ENCODE measurements at regions not wholly inside any gene's neighbourhood (a gene's known extent, or its start where the extent isn't known, plus 50 kb on each side); places are given as distances from the start of the nearest gene placed in this dataset.

DNA sequence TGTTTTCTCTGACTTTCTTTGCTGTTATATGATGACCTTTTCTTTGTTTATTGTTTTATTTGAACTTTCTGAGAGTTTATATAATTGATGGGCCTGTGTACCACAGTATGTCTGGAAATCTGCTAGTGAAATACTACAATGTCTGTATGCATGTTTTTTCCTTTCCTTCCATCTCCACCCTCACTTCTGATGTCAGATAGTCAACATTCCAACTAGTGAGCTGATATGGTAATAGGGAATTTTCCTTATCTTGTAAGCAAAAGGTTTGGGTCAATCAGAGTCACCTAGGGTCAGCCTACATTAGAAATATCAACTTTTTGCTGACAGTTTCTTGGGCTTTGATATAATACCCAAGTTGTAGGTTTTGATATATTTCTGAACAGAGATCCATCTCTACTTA is 103.2 kb downstream of the MAT2B start (continued):
- no peak for TF ChIP-seq SOX5 (CRISPR knock-in tag; IDR thresholded peaks at IDR 0.05; ENCODE audit: borderline replicate concordance)
- TF ChIP-seq HMGA1 (CRISPR knock-in tag; conservative IDR thresholded peaks at IDR 0.05): no peak
- TF ChIP-seq, protein P1, sequence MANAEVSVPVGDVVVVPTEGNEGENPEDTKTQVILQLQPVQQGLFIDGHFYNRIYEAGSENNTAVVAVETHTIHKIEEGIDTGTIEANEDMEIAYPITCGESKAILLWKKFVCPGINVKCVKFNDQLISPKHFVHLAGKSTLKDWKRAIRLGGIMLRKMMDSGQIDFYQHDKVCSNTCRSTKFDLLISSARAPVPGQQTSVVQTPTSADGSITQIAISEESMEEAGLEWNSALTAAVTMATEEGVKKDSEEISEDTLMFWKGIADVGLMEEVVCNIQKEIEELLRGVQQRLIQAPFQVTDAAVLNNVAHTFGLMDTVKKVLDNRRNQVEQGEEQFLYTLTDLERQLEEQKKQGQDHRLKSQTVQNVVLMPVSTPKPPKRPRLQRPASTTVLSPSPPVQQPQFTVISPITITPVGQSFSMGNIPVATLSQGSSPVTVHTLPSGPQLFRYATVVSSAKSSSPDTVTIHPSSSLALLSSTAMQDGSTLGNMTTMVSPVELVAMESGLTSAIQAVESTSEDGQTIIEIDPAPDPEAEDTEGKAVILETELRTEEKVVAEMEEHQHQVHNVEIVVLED (CRISPR knock-in tag; IDR thresholded peaks at IDR 0.05; ENCODE audit: borderline replicate concordance): no peak
- TF ChIP-seq, protein P2, sequence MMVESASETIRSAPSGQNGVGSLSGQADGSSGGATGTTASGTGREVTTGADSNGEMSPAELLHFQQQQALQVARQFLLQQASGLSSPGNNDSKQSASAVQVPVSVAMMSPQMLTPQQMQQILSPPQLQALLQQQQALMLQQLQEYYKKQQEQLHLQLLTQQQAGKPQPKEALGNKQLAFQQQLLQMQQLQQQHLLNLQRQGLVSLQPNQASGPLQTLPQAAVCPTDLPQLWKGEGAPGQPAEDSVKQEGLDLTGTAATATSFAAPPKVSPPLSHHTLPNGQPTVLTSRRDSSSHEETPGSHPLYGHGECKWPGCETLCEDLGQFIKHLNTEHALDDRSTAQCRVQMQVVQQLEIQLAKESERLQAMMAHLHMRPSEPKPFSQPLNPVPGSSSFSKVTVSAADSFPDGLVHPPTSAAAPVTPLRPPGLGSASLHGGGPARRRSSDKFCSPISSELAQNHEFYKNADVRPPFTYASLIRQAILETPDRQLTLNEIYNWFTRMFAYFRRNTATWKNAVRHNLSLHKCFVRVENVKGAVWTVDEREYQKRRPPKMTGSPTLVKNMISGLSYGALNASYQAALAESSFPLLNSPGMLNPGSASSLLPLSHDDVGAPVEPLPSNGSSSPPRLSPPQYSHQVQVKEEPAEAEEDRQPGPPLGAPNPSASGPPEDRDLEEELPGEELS (CRISPR knock-in tag; IDR thresholded peaks at IDR 0.05): no peak
- no peak for TF ChIP-seq CEBPB (IDR thresholded peaks at IDR 0.05; ENCODE audit: borderline replicate concordance, low read depth, low read length)
- TF ChIP-seq JUNB (CRISPR knock-in tag; IDR thresholded peaks at IDR 0.05; ENCODE audit: borderline replicate concordance): no peak
- TF ChIP-seq, protein P3, sequence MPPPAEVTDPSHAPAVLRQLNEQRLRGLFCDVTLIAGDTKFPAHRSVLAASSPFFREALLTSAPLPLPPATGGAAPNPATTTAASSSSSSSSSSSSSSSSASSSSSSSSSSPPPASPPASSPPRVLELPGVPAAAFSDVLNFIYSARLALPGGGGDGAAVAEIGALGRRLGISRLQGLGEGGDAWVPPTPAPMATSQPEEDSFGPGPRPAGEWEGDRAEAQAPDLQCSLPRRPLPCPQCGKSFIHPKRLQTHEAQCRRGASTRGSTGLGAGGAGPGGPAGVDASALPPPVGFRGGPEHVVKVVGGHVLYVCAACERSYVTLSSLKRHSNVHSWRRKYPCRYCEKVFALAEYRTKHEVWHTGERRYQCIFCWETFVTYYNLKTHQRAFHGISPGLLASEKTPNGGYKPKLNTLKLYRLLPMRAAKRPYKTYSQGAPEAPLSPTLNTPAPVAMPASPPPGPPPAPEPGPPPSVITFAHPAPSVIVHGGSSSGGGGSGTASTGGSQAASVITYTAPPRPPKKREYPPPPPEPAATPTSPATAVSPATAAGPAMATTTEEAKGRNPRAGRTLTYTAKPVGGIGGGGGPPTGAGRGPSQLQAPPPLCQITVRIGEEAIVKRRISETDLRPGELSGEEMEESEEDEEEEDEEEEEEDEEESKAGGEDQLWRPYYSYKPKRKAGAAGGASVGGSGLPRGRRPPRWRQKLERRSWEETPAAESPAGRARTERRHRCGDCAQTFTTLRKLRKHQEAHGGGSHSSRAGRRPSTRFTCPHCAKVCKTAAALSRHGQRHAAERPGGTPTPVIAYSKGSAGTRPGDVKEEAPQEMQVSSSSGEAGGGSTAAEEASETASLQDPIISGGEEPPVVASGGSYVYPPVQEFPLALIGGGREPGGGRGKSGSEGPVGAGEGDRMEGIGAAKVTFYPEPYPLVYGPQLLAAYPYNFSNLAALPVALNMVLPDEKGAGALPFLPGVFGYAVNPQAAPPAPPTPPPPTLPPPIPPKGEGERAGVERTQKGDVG (CRISPR knock-in tag; IDR thresholded peaks at IDR 0.05; ENCODE audit: borderline replicate concordance): no peak
- TF ChIP-seq, protein P4, sequence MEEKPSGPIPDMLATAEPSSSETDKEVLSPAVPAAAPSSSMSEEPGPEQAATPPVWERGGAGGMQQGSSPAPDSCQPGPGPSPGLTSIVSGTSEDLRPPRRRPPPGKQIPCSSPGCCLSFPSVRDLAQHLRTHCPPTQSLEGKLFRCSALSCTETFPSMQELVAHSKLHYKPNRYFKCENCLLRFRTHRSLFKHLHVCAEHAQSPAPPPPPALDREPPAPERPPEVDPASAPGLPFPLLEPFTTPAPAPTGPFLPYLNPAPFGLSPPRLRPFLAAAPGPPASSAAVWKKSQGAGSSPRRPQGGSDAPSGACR (CRISPR knock-in tag; IDR thresholded peaks at IDR 0.05): no peak
- TF ChIP-seq KLF13 (CRISPR knock-in tag; IDR thresholded peaks at IDR 0.05): no peak
- TF ChIP-seq, protein P5, sequence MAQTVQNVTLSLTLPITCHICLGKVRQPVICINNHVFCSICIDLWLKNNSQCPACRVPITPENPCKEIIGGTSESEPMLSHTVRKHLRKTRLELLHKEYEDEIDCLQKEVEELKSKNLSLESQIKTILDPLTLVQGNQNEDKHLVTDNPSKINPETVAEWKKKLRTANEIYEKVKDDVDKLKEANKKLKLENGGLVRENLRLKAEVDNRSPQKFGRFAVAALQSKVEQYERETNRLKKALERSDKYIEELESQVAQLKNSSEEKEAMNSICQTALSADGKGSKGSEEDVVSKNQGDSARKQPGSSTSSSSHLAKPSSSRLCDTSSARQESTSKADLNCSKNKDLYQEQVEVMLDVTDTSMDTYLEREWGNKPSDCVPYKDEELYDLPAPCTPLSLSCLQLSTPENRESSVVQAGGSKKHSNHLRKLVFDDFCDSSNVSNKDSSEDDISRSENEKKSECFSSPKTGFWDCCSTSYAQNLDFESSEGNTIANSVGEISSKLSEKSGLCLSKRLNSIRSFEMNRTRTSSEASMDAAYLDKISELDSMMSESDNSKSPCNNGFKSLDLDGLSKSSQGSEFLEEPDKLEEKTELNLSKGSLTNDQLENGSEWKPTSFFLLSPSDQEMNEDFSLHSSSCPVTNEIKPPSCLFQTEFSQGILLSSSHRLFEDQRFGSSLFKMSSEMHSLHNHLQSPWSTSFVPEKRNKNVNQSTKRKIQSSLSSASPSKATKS (CRISPR knock-in tag; IDR thresholded peaks at IDR 0.05): no peak
- no peak for TF ChIP-seq ERF (CRISPR knock-in tag; IDR thresholded peaks at IDR 0.05)
- no peak for TF ChIP-seq BORCS8-MEF2B (CRISPR knock-in tag; IDR thresholded peaks at IDR 0.05)
- no peak for TF ChIP-seq ZNF180 (CRISPR knock-in tag; IDR thresholded peaks at IDR 0.05; ENCODE audit: borderline replicate concordance, low read depth)
- TF ChIP-seq PAWR (CRISPR knock-in tag; IDR thresholded peaks at IDR 0.05; ENCODE audit: borderline replicate concordance): no peak
- TF ChIP-seq JUN (CRISPR knock-in tag; IDR thresholded peaks at IDR 0.05): no peak
- no peak for TF ChIP-seq ZNF530 (CRISPR knock-in tag; IDR thresholded peaks at IDR 0.05; ENCODE audit: low read depth)
